Glomerular visceral epithelial cell (primary cell): ENCODE measurements at regions not wholly inside any gene's neighbourhood (a gene's known extent, or its start where the extent isn't known, plus 50 kb on each side); places are given as distances from the start of the nearest gene placed in this dataset.
A peak's percentile ranks its signal among the peaks of the same experiment; 100 is the strongest.

Experiments
- DNase-seq: peaks from one replicate; pipeline ENCODE4 v3.0.0-alpha.2; 2016; ENCODE audit errors: extremely low spot score

DNA sequence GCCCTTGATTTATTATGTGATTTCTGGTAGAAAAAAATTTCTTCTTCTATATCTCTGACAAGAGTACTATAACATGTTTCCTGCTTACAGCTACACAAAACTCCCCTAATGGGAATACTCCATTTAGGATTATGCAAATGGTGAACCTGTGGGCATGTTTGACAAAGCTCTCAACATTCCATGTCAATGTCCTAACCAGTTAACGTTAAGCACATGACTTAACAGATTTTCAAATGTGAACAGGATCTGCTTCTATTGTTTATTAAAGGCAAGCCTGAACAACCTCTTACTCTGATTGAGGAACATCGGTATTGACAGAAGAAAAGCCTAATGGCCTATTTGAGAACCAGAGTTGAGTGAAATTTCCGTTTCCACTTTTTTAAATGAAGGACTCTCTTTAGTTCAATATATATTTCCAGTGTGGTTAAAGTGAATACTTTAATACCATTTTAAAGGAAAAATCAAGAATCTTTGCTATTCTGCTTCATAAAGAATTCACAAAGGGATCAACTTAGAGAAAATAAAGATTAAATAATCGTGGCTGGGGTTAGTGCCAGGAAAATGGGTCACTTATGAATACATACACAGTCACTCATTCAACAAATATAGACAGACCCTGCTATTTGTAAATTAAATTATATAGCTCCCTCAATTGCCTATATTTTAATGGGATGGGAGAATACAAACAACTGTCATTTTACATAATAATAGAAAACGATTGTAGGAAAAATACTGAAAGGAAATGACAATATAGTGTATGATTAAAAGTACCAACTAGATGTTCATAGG, 300.3 kb upstream of the CBLB start:
- no peak for DNase-seq

DNA sequence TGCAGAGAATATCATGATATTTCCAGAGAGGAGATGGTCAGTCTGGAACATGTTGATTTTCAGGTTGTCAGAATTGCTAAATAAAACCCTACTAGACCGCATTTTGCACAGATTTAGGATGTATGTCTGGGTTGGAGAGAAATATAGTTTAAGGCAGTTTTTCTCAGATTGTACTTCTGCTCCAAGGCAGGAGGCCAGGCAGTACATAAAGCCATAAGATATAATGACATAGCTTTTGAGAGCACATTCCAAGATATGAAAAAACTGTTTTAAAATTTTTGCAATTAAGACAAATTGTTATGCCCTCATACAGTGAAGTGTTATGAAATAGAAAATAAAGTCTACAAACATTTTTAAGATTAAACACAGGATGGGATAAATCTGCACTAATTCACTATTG, 301.8 kb upstream of the CBLB start:
- no peak for DNase-seq

DNA sequence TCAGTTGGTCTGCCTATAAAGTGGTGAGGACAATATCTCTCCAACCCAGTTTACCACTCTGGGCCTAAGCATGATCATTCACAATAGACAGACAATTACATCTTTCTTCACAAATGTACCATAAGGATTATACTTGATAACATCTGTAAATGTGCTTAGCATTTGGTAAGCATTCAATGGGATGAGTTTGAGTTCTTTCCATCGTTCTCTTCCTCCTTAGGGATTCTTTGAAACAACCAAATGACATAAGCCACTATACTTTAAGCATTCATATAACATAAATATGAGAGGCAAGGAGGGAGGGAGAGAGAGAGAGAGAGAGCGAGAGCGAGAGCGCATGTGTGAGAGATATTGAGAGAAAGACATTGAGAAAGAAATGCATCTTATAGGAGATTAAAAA, 303.3 kb upstream of the CBLB start:
- no peak for DNase-seq

DNA sequence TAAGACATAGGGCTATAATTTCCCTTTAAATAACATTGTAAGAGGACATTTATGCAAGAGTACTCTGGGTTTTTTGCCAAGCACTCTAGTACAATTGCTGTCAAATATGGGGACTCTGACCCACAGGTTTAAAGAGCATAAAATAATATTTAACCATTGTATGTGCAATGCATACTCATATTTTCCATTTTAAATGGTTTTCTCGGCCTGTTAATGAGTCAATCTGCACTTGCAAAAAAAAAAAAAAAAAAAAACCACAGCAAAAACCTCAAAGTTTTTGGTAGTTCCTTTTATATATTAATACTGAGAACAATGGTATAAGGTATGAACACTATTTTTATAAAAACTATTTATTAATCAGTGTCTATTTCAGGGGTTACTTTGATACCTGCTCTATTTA, 304.0 kb upstream of the CBLB start:
- peak; percentile 3 for DNase-seq

DNA sequence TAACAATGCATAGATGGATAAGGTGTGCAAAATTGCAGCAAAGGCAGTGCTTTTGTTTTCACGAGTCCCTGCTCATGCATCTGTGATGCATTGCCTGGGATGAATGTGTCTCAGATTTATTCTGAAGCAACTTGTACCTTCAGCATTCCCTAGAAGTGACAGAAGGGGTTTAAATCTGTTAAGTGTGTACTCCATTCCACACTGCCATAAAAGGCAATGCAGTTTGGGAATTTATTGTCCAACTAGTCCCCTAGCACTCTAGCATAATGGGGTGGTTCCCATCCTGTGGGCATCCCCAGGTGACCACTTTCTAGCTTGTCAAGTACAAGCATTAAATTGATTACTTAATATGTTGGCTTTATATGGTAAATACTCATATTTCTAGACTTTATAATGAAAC, 306.5 kb upstream of the CBLB start:
- no peak for DNase-seq

DNA sequence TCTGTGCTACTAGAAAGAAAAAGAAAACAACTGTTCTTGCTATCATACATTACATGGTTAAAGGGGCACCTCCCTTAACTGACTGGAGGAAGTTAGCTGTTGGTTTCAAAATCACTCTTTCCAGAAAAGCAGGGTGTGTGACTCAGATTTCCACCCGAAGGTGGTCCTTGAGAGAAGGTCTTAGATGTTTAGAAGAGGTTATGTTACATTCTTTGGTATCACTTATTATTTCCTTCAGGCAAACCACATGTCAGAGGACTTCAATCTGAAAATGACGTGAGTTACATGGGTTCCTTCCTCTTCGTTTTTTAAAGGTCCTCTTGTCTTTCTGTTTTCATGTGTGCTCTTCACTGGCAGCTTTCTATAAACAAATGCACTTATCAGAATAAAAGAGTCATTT, 307.9 kb upstream of the CBLB start:
- DNase-seq: no peak

DNA sequence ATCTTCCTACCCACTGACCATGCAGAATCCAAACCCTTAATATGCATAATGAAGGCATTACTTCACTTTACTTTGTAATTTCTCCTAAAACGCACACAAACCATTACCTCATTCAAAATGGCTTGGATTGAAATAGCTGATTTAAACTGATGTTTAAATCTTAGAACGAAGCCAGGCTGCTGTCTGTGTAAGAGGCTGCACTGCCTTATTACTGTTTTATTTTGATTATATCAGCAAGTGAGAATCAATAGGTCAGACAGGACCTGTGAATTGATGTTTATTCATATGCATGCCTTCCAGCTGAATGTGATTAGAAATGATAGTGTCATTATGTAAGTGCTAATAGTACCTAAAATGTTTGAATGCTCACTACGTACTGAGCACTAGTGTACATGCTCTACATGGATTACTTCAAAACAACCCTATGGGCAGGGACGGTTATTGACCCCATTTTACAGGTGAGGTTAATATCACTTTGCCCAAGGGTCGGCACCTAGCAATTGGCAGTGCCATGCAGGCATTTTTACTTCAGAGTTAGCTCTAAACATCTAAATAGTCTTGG, 314.2 kb upstream of the CBLB start:
- DNase-seq: no peak

DNA sequence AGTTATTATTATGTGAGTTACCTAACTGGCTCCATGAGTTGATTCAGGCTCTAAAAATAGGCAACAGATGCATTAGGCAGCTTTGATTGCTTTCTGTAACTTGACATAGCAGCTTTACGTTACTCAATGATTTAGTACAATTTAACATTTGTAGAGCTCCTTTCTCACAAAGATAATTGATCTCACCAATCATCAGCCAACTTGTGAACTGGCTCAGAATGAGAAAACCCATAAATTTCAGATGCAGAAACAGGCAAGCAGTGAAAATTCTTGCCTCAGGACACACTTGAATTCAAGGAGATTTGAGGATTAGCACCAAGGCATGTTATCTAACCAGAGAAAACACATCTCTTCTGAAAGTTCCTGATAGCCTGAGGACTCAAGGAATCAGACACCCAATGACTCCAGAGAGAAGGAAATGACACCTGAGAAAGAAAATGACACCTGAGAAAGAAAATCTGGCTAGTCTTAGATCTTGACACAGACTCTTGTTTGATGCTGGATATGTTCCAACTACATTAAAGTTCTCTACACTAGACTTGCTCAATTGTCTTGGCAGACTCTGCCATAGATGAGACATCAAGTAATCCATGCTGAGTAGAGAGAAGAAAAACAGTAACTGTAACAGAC, 315.1 kb upstream of the CBLB start:
- peak; percentile 11 for DNase-seq

DNA sequence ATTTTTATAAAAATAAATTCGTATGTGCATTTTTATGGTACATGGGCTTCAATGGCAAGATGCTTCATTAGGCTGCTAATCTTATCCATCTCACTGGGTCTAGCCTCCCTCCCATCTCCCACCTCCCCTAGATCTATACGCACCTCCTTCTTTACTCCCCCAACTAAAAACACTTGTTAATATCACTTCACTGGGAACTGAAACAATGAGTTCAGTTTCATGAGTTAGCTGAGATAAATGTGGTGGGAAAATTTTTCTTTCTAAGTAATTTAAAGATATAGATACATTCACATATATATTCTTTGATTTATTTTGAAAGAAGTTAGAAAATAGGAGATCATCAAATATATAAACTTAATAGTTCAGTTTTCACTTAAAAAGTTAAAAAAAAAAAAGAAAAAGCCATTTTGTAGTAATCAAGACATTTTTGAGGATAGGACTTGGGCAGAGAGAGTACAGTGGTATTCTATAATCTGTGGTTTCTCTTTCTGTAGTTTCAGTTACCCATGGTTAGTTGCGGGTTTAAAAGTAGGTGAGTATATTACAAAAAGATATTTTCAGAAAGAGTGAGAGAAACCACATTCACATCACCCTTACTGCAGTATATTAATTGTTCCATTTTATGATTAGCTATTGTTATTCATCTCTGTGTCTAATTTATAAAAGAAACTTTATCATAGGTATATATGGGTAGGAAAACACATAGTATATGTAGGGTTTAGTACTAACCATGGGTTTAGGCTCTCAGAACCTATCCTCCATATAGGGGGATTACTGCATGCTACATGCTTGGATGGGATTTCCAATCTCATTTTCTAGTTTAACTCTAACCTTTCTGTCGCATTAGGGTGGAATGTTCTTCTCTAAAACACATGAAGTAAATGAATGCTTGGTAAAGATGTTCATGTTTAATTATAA, 316.0 kb upstream of the CBLB start:
- DNase-seq: no peak

DNA sequence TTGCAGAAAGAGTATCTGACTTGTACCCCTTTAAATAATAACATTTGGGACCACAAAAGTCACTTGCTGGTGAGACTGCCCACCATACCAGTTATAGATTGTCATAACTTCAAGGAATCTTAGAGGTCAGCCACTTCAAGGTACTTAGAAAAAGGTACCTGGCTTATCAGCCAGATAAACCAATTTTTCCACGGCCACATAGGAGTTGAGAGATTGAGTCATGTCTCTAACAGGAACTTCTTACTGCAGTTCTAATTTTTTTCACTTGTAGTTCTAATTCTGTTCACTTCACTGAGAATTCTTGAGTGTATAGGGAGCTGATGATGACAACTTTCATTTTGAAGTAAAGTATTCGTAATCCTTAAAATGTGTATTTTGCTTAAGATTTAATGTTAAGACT, 317.1 kb upstream of the CBLB start:
- no peak for DNase-seq

DNA sequence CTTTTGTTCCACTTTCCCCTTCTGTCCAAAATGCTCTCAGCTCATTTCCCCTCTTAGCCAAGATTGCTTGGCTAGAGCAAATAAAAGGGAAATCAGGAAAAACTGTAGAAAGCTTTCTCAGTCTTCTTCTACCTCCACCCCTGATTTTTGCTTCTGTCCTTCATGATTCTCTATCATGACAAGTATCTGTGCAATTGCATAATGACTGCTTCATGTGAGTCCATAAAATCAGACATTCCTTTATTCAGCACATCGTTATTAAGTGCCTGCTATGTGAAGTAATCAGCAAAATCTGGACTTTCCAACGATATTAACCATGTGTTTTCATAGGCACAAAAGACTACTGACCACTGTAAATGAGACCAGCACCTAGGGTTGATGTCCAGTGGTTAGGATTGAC, 321.5 kb upstream of the CBLB start:
- no peak for DNase-seq

DNA sequence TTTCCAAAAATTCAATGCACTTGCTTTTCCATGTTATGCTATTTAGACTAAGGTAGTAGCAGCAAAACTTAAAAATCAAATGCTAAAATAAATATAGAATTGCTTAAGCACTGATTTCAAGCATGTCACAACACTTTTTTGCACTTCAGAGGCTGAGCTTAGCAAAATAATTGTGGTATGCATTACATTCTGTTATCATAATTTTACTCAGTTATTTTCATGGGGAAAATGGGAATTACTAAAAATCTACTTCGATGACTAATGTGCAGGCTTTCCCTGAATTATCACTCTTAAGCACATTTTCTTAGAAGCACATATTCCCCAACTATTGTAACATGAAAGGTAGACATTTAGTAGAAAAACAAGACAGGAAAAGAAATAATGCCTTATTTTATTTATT, 322.4 kb upstream of the CBLB start:
- DNase-seq: no peak

DNA sequence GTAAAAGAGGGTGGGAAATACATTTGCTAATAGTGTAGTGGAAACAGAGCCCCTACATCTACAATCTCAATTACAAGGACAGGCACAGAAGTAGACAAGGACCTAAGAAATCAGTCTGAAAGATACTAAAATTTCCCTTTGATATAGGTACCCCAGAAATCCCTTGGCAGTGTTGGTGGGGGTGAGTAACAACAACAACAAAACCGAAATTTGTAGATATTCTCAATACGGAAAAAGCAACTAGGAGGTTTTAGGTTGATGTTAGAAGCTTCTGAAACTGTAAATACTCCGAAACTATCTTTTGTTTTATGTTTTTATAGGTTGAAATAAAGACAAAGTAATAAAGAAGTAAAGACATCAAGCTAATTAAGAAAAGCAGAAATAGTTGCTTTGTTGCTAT, 323.1 kb upstream of the CBLB start:
- no peak for DNase-seq

DNA sequence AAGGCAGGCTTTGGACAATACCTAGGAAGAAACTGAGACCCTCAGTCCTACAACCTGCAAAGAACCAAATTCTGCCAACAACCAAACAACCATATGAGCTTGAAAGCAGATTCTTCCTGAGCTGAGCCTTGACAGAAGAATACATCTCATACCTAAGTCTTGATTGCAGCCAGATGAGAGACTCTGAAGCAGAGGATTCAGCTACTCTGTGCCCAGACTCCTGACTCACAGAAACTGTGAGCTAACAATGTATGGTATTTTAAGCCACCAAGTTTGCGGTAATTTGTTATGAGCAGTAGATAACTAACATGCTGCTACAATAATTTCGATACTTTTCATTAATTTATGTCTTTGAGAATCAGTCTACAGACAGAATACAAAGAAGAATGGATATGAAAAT, 325.1 kb upstream of the CBLB start:
- no peak for DNase-seq

DNA sequence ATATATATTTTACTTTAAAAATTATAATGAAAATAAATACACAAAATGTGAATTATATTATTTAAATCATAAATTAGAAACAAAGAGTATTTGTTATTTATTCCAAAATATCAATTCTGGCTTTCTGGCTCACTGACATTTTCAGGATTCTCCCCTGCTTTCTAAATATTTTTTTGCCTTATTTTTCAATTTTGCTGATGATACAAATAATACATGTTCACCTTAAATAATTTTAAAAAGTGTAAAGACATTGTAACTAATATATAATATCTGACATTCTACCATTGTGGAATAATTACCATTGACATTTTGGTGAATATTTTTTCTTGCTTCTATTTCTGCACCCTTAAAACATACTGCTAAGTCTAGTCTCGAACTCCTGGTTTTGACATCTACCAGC, 325.9 kb upstream of the CBLB start:
- DNase-seq: no peak

DNA sequence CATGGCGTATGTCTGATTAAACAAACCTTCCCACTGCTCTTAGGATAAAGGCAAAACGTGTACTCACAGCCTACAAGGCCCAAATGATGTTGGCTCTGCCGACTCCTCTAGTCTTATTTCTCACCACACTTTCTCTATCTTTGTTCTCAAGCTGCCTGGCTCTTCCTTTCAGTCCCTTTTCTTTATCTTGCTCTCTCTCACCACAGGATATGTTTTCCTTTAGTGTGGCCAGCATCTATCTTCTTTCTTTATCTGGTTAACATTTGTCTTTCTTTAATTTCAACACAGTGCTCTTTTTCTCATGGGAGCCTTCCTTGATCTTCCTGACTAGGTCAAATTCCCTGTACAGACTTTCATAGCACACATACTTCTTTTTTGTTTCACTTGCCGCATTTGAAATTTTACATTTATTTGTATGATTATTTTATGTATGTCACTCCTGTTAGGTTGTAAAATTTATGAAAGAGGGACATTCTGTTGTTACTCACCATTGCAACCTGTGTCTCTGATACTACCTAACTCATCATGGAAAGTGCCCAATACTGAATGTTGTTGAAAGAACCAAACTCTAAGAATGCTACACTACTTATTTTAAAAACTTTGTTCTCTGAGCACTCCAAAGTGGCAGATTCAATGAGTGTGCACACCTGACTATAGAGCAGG, 328.9 kb upstream of the CBLB start:
- DNase-seq: no peak

DNA sequence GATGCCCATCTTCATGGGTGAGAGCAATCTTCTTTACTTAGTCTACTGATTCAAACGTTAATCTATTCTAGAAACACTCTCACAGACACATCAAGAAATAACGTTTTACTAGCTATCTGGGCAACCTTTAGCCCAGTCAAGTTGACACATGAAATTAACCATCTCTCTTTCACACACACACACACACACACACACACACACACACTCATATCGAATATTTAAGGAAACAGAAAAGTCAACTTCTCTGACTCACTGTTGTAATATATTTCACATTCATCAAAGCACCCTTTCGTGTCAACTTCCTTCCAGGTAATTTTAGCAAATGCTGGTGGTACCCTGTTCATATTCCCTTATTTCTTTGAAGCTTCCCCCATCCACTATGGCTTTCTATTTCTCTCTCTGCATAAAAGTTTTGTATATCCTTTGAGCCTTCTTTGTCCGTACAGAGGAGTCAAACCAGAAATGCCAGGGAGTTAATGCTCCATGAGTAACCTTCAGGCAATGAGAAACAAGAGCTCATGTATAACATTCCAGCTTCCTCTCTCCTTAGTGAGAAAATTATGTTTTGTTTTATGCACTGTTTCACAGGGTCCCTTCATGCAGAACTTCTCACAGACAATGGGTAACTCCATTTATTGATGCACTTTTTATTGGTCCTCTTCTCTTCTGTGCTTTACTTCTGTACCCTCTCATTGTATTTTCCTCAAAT, 335.5 kb upstream of the CBLB start:
- no peak for DNase-seq

DNA sequence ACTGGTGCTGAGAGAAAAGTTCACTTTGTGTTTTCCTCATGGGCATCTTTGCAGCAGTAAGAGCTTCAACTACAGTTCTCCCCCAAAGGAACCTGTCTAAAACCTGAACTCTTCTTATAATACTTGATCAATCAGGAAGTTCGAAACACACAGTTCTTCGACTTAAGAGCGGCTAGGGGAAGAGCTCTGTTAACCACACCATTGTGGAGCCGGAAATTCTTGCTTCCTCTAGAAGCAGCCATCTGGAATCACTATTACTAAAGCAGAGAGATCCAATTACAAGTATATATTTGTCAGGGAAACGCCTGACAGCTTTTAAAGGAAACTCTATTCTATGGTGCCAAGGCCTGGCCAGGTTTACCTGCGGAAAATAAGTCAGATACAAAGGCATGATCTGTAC, 337.3 kb upstream of the CBLB start:
- DNase-seq: no peak

DNA sequence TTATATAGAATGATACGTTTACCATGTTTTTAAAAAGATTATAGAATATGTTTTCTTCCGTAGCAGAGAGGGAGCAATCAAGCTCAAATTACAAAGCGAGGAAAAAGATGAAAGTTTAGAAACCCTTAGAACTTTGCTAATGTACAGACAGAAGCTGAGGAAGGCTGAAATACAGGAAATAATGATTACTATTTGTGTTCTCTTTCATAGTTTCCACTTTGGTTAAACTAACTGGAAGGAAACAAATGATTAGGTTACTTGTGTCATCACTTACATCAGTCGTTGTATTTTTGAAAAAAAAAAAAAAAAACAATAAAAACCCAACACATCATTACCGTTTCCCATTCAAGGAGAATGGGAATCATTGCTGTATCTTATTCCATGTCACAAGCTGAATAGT, 337.8 kb upstream of the CBLB start:
- DNase-seq: no peak

DNA sequence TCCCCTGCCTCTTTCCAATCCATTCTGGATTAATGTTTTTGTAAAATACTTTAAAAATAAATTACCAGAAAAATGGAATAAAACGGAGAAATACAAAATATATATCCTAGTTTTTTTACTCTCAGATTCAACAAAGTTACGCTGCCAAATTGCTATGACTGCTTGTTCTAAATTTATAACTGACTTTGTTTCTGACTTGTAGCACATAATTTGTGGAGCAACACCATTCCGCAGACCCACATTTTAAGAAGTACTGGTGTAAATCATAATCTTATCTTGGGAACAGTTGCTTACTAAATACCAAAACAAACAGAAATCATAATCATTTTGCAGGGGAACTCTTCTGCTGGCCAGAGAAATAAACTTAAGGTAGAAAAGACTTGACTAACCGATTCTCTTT, 339.4 kb upstream of the CBLB start:
- DNase-seq: no peak

DNA sequence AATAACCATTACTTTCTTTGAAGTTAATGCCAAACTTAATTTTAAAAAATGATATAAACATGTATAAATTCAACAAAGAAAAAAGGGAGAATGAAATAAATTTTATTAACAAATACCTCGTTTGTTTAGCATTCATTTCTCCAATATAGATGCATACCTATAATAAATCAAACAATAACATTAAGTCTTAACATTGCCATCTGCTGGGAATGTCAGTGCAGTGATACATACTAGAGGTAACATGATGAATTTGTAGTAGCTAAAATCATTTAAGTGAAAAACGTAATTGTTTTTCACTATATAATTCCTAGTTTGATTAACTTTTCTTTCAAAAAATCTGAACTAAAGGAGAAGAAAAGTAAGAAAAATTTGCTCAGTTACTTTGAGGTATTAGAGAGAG, 340.2 kb upstream of the CBLB start:
- no peak for DNase-seq
